ENCODE measurements at regions not wholly inside any gene's neighbourhood (a gene's known extent, or its start where the extent isn't known, plus 50 kb on each side); places are given as distances from the start of the nearest gene placed in this dataset.

DNA sequence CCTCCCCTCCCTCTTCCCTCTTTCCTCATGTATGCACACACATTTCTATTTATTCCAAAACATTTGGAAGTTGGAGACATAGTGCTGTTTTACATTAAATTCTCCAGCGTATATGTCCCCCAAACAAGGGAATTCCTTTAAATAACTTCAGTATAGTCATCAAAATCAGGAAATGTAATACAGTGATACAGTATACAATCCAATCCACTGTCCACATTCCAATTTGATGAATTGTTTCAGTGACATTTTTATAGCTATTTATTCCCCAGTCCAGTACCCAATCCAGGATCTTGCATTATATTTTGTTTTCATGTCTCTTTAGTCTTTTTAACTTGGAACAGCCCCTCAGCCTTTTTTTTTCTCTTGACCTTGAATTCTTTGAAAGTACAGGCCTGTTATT lies 233.0 kb downstream of the DKK2 start:
- TF ChIP-seq CTCF (IDR thresholded peaks at IDR 0.05) = no peak
- no peak for TF ChIP-seq EZH2 (IDR thresholded peaks at IDR 0.05)
- no peak for TF ChIP-seq EZH2phosphoT487 (IDR thresholded peaks at IDR 0.05)

All from neural progenitor cell (in vitro differentiated cells).